ENCODE measurements at regions not wholly inside any gene's neighbourhood (a gene's known extent, or its start where the extent isn't known, plus 50 kb on each side); places are given as distances from the start of the nearest gene placed in this dataset.

DNA sequence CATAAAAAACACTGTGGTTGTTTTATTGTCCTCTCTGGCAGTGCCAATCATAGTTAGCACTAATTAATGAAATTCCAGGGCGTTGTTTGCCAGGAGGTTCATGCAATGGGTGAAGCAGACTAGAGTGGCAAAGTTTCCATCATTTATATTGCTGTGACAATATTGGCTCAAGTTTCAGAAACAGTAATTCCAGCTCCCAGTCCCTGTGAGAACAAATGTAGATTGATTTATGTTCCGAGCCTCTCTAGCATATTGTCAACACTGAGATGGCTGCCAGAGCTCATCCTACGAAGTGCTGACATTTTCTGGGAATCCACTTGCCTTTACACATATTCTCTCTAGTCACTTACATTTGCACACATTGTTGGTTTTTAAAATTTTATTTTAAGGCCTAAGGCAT, 440.0 kb upstream of the IGFBP7 start:
- ATAC-seq = no peak
- TF ChIP-seq CSDC2 (CRISPR knock-in tag; IDR thresholded peaks at IDR 0.05) (no peak), OSR1 (CRISPR knock-in tag; IDR thresholded peaks at IDR 0.05) (no peak), SNAI2 (CRISPR knock-in tag; IDR thresholded peaks at IDR 0.05) (no peak), GLIS3 (CRISPR knock-in tag; IDR thresholded peaks at IDR 0.05) (no peak), RARB (CRISPR knock-in tag; IDR thresholded peaks at IDR 0.05) (no peak), ZNF70 (CRISPR knock-in tag; IDR thresholded peaks at IDR 0.05) (no peak), ISL1 (CRISPR knock-in tag; IDR thresholded peaks at IDR 0.05) (no peak), ZFP30 (CRISPR knock-in tag; IDR thresholded peaks at IDR 0.05) (no peak), PPARA (CRISPR knock-in tag; IDR thresholded peaks at IDR 0.05; ENCODE audit: borderline replicate concordance) (no peak), BACH2 (CRISPR knock-in tag; IDR thresholded peaks at IDR 0.05; ENCODE audit: borderline replicate concordance) (no peak), ZNF8 (CRISPR knock-in tag; IDR thresholded peaks at IDR 0.05) (no peak), ZFP3 (CRISPR knock-in tag; IDR thresholded peaks at IDR 0.05) (no peak)
- TF ChIP-seq, protein P1, sequence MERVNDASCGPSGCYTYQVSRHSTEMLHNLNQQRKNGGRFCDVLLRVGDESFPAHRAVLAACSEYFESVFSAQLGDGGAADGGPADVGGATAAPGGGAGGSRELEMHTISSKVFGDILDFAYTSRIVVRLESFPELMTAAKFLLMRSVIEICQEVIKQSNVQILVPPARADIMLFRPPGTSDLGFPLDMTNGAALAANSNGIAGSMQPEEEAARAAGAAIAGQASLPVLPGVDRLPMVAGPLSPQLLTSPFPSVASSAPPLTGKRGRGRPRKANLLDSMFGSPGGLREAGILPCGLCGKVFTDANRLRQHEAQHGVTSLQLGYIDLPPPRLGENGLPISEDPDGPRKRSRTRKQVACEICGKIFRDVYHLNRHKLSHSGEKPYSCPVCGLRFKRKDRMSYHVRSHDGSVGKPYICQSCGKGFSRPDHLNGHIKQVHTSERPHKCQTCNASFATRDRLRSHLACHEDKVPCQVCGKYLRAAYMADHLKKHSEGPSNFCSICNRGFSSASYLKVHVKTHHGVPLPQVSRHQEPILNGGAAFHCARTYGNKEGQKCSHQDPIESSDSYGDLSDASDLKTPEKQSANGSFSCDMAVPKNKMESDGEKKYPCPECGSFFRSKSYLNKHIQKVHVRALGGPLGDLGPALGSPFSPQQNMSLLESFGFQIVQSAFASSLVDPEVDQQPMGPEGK (CRISPR knock-in tag; IDR thresholded peaks at IDR 0.05; ENCODE audit: borderline replicate concordance) = no peak
- TF ChIP-seq, protein P2, sequence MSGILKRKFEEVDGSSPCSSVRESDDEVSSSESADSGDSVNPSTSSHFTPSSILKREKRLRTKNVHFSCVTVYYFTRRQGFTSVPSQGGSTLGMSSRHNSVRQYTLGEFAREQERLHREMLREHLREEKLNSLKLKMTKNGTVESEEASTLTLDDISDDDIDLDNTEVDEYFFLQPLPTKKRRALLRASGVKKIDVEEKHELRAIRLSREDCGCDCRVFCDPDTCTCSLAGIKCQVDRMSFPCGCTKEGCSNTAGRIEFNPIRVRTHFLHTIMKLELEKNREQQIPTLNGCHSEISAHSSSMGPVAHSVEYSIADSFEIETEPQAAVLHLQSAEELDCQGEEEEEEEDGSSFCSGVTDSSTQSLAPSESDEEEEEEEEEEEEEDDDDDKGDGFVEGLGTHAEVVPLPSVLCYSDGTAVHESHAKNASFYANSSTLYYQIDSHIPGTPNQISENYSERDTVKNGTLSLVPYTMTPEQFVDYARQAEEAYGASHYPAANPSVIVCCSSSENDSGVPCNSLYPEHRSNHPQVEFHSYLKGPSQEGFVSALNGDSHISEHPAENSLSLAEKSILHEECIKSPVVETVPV (CRISPR knock-in tag; IDR thresholded peaks at IDR 0.05) = no peak
- TF ChIP-seq, protein P3, sequence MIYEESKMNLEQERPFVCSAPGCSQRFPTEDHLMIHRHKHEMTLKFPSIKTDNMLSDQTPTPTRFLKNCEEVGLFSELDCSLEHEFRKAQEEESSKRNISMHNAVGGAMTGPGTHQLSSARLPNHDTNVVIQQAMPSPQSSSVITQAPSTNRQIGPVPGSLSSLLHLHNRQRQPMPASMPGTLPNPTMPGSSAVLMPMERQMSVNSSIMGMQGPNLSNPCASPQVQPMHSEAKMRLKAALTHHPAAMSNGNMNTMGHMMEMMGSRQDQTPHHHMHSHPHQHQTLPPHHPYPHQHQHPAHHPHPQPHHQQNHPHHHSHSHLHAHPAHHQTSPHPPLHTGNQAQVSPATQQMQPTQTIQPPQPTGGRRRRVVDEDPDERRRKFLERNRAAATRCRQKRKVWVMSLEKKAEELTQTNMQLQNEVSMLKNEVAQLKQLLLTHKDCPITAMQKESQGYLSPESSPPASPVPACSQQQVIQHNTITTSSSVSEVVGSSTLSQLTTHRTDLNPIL (CRISPR knock-in tag; IDR thresholded peaks at IDR 0.05; ENCODE audit: low read depth) = no peak
- TF ChIP-seq, protein P4, sequence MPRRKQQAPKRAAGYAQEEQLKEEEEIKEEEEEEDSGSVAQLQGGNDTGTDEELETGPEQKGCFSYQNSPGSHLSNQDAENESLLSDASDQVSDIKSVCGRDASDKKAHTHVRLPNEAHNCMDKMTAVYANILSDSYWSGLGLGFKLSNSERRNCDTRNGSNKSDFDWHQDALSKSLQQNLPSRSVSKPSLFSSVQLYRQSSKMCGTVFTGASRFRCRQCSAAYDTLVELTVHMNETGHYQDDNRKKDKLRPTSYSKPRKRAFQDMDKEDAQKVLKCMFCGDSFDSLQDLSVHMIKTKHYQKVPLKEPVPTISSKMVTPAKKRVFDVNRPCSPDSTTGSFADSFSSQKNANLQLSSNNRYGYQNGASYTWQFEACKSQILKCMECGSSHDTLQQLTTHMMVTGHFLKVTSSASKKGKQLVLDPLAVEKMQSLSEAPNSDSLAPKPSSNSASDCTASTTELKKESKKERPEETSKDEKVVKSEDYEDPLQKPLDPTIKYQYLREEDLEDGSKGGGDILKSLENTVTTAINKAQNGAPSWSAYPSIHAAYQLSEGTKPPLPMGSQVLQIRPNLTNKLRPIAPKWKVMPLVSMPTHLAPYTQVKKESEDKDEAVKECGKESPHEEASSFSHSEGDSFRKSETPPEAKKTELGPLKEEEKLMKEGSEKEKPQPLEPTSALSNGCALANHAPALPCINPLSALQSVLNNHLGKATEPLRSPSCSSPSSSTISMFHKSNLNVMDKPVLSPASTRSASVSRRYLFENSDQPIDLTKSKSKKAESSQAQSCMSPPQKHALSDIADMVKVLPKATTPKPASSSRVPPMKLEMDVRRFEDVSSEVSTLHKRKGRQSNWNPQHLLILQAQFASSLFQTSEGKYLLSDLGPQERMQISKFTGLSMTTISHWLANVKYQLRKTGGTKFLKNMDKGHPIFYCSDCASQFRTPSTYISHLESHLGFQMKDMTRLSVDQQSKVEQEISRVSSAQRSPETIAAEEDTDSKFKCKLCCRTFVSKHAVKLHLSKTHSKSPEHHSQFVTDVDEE (CRISPR knock-in tag; IDR thresholded peaks at IDR 0.05) = no peak
- TF ChIP-seq, protein P5, sequence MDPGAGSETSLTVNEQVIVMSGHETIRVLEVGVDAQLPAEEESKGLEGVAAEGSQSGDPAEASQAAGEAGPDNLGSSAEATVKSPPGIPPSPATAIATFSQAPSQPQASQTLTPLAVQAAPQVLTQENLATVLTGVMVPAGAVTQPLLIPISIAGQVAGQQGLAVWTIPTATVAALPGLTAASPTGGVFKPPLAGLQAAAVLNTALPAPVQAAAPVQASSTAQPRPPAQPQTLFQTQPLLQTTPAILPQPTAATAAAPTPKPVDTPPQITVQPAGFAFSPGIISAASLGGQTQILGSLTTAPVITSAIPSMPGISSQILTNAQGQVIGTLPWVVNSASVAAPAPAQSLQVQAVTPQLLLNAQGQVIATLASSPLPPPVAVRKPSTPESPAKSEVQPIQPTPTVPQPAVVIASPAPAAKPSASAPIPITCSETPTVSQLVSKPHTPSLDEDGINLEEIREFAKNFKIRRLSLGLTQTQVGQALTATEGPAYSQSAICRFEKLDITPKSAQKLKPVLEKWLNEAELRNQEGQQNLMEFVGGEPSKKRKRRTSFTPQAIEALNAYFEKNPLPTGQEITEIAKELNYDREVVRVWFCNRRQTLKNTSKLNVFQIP (CRISPR knock-in tag; IDR thresholded peaks at IDR 0.05; ENCODE audit: borderline replicate concordance, low read depth) = no peak

DNA sequence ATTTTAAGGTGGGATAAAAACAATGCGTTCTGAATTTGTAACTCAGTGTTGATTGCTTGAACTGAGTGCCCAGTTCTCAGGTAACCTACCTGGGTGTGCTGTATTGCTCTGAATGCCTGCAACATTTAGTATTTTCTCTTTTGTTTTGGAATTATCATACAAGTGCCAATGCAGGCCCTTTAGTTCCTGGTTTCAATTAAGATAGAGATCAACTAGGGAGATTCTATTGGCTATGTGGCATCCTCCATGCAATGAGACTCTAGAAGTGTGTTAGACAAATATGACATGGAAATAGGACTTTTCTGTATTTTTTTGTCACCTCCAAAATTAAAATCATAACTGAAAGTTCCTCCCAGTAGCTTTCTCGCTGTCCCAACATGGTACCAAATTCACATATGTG, 438.7 kb upstream of the IGFBP7 start:
- no peak for ATAC-seq
- TF ChIP-seq ZNF70 (CRISPR knock-in tag; IDR thresholded peaks at IDR 0.05) (no peak), ZFP30 (CRISPR knock-in tag; IDR thresholded peaks at IDR 0.05) (no peak), GLIS3 (CRISPR knock-in tag; IDR thresholded peaks at IDR 0.05) (no peak), ARNTL (CRISPR knock-in tag; IDR thresholded peaks at IDR 0.05; ENCODE audit: borderline replicate concordance, low read depth) (no peak), TCF4 (CRISPR knock-in tag; IDR thresholded peaks at IDR 0.05; ENCODE audit: borderline replicate concordance) (no peak), OSR1 (CRISPR knock-in tag; IDR thresholded peaks at IDR 0.05) (no peak), CSDC2 (CRISPR knock-in tag; IDR thresholded peaks at IDR 0.05) (no peak), ZNF8 (CRISPR knock-in tag; IDR thresholded peaks at IDR 0.05) (no peak)
- TF ChIP-seq, protein P4 (CRISPR knock-in tag; IDR thresholded peaks at IDR 0.05) = no peak
- TF ChIP-seq, protein P2 (CRISPR knock-in tag; IDR thresholded peaks at IDR 0.05) = no peak
- TF ChIP-seq, protein P5 (CRISPR knock-in tag; IDR thresholded peaks at IDR 0.05; ENCODE audit: borderline replicate concordance, low read depth) = no peak
- TF ChIP-seq, protein P3 (CRISPR knock-in tag; IDR thresholded peaks at IDR 0.05; ENCODE audit: low read depth) = no peak
- TF ChIP-seq, protein P1 (CRISPR knock-in tag; IDR thresholded peaks at IDR 0.05; ENCODE audit: borderline replicate concordance) = no peak

Measured in SK-N-SH treated with all-trans-retinoic acid at 6 μM for 48 hours (cell line).